ENCODE measurements at regions not wholly inside any gene's neighbourhood (a gene's known extent, or its start where the extent isn't known, plus 50 kb on each side); places are given as distances from the start of the nearest gene placed in this dataset.

DNA sequence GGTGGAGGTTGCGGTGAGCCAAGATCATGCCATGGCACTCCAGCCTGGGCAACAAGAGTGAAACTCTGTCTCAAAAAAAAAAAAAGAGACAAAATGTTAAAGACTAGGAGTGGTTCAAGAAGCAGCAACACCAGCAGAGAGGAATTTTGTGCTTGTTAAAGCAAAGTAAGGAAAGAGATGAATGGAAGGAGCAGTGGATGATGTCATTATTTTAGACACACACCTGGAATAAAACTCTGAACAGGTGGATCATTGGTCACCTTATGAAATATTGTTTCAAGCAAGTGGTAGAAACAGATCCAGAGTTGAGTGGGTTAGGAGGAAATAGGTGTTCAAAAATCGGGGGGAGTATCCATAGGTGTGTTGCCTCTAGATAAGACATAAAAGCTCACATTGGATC lies 129.7 kb upstream of the FRMD4A start:
- H2AFZ ChIP-seq (ENCODE audit: low read depth), result no peak overlapping the region
- H3K27ac ChIP-seq (ENCODE audit: low read depth in 2 of 2, low read length in 1 of 2), result no peak overlapping the region
- H3K79me2 ChIP-seq (ENCODE audit: insufficient read depth), result no peaks in the 10 kb centered on the region
- no peak overlapping the region for H3K4me3 ChIP-seq (ENCODE audit: low read depth in 2 of 2, low read length in 1 of 2)
- ChIA-PET POLR2A (no interaction called here), CTCF (interaction anchor here (0.8 to 1.0 kb wide), 2 partner anchors 263 to 264 kb away, joined by 3 to 4 read pairs; no protein-coding TSS in a partner anchor)
- H3K9me2 ChIP-seq, result no peaks in the 10 kb centered on the region
- H3K4me2 ChIP-seq, result no peak overlapping the region
- TF ChIP-seq SIN3A (IDR thresholded peaks at IDR 0.05; ENCODE audit: borderline replicate concordance, low read depth, low read length) (no peak), GABPA (IDR thresholded peaks at IDR 0.05; ENCODE audit: low read depth) (no peak), MEF2A (IDR thresholded peaks at IDR 0.05; ENCODE audit: borderline replicate concordance, low read depth) (no peak), NRF1 (IDR thresholded peaks at IDR 0.05; ENCODE audit: low read depth, low read length) (no peak), JUND (IDR thresholded peaks at IDR 0.05) (no peak), CHD2 (IDR thresholded peaks at IDR 0.05; ENCODE audit: low read length, partially characterized antibody) (no peak), TAF1 (IDR thresholded peaks at IDR 0.05; ENCODE audit: borderline replicate concordance, low read depth, low read length) (no peak), POLR2AphosphoS5 (IDR thresholded peaks at IDR 0.05; ENCODE audit: low read depth, low read length) (no peak), EP300 (IDR thresholded peaks at IDR 0.05; ENCODE audit: borderline replicate concordance in 1 of 2, low read depth in 1 of 2, low read length in 1 of 2) (no peak), NFIC (IDR thresholded peaks at IDR 0.05; ENCODE audit: borderline replicate concordance) (no peak), SMC3 (IDR thresholded peaks at IDR 0.05; ENCODE audit: low read depth, low read length) (no peak), RFX5 (IDR thresholded peaks at IDR 0.05; ENCODE audit: low read length) (no peak), RCOR1 (IDR thresholded peaks at IDR 0.05; ENCODE audit: low read length) (no peak), MXI1 (IDR thresholded peaks at IDR 0.05; ENCODE audit: low read depth, low read length) (no peak), FOXM1 (IDR thresholded peaks at IDR 0.05; ENCODE audit: low read depth) (no peak)
- TF ChIP-seq, protein P1, sequence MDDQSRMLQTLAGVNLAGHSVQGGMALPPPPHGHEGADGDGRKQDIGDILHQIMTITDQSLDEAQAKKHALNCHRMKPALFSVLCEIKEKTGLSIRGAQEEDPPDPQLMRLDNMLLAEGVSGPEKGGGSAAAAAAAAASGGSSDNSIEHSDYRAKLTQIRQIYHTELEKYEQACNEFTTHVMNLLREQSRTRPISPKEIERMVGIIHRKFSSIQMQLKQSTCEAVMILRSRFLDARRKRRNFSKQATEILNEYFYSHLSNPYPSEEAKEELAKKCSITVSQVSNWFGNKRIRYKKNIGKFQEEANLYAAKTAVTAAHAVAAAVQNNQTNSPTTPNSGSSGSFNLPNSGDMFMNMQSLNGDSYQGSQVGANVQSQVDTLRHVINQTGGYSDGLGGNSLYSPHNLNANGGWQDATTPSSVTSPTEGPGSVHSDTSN (IDR thresholded peaks at IDR 0.05), result no peak
- TF ChIP-seq, protein P2, sequence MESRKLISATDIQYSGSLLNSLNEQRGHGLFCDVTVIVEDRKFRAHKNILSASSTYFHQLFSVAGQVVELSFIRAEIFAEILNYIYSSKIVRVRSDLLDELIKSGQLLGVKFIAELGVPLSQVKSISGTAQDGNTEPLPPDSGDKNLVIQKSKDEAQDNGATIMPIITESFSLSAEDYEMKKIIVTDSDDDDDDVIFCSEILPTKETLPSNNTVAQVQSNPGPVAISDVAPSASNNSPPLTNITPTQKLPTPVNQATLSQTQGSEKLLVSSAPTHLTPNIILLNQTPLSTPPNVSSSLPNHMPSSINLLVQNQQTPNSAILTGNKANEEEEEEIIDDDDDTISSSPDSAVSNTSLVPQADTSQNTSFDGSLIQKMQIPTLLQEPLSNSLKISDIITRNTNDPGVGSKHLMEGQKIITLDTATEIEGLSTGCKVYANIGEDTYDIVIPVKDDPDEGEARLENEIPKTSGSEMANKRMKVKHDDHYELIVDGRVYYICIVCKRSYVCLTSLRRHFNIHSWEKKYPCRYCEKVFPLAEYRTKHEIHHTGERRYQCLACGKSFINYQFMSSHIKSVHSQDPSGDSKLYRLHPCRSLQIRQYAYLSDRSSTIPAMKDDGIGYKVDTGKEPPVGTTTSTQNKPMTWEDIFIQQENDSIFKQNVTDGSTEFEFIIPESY (IDR thresholded peaks at IDR 0.05; ENCODE audit: borderline replicate concordance, low read depth), result no peak
- TF ChIP-seq, protein P3, sequence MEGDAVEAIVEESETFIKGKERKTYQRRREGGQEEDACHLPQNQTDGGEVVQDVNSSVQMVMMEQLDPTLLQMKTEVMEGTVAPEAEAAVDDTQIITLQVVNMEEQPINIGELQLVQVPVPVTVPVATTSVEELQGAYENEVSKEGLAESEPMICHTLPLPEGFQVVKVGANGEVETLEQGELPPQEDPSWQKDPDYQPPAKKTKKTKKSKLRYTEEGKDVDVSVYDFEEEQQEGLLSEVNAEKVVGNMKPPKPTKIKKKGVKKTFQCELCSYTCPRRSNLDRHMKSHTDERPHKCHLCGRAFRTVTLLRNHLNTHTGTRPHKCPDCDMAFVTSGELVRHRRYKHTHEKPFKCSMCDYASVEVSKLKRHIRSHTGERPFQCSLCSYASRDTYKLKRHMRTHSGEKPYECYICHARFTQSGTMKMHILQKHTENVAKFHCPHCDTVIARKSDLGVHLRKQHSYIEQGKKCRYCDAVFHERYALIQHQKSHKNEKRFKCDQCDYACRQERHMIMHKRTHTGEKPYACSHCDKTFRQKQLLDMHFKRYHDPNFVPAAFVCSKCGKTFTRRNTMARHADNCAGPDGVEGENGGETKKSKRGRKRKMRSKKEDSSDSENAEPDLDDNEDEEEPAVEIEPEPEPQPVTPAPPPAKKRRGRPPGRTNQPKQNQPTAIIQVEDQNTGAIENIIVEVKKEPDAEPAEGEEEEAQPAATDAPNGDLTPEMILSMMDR (IDR thresholded peaks at IDR 0.05), result no peak
- TF ChIP-seq, protein P4, sequence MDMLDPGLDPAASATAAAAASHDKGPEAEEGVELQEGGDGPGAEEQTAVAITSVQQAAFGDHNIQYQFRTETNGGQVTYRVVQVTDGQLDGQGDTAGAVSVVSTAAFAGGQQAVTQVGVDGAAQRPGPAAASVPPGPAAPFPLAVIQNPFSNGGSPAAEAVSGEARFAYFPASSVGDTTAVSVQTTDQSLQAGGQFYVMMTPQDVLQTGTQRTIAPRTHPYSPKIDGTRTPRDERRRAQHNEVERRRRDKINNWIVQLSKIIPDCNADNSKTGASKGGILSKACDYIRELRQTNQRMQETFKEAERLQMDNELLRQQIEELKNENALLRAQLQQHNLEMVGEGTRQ (IDR thresholded peaks at IDR 0.05; ENCODE audit: borderline replicate concordance, low read depth, low read length), result no peak
- TF ChIP-seq, protein P5, sequence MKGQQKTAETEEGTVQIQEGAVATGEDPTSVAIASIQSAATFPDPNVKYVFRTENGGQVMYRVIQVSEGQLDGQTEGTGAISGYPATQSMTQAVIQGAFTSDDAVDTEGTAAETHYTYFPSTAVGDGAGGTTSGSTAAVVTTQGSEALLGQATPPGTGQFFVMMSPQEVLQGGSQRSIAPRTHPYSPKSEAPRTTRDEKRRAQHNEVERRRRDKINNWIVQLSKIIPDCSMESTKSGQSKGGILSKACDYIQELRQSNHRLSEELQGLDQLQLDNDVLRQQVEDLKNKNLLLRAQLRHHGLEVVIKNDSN (IDR thresholded peaks at IDR 0.05; ENCODE audit: borderline replicate concordance, low read depth), result no peak
- H4K20me1 ChIP-seq (ENCODE audit: insufficient read depth), result no peaks in the 10 kb centered on the region
- H3K9me3 ChIP-seq, result no peaks in the 10 kb centered on the region
- no peaks in the 10 kb centered on the region for H3K36me3 ChIP-seq (replicated peaks in 1 of 2; ENCODE audit: control insufficient read depth in 1 of 2, insufficient read depth in 2 of 2, low read length in 1 of 2)
- H3K4me1 ChIP-seq (ENCODE audit: control insufficient read depth in 1 of 2, insufficient read depth in 2 of 2, low read depth in 1 of 2, low read length in 1 of 2), result no peaks in the 10 kb centered on the region
- no peaks in the 10 kb centered on the region for H3K27me3 ChIP-seq (ENCODE audit: insufficient read depth)
- 60% methylated on average over 2 of the region's 2 CpGs for WGBS (ENCODE audit: low lambda C conversion rate)
- no peaks in the 10 kb centered on the region for H3F3A ChIP-seq (replicated peaks; ENCODE audit: insufficient read depth)
- DNase-seq, result no peak
- no peak overlapping the region for H3K9ac ChIP-seq

Data from SK-N-SH (cell line).